Superior temporal gyrus (tissue), 1 donor: ENCODE measurements at regions not wholly inside any gene's neighbourhood (a gene's known extent, or its start where the extent isn't known, plus 50 kb on each side); places are given as distances from the start of the nearest gene placed in this dataset.

Experiments used
- DNase-seq: peaks from one replicate; pipeline ENCODE4 v3.0.0-alpha.2; 2016; ENCODE audit errors: extremely low spot score

DNA sequence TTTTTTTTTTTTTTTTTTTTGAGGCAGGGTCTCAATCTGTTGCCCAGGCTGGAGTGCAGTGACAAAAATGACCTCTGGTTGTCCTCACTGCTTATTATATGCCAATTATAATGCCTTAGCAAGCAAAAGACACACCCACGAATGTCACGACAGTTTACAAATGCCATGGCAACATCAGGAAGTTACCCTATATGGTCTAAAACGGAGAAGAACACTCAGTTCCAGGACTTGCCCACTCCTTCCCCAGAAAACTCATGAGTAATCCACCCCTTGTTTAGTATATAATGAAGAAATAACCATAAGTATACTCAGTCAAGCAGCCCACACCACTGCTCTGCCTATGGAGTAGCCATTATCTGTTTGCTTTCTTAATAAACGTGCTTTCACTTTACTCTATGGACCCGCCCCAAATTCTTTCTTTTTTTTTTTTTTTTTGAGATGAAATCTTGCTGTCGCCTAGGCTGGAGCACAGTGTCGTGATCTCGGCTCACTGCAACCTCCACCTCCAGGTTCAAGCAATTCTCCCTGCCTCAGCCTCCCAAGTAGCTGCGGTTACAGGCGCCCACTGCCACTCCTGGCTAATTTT, 106.2 kb downstream of the SMIM20 start:
- no peak for DNase-seq

DNA sequence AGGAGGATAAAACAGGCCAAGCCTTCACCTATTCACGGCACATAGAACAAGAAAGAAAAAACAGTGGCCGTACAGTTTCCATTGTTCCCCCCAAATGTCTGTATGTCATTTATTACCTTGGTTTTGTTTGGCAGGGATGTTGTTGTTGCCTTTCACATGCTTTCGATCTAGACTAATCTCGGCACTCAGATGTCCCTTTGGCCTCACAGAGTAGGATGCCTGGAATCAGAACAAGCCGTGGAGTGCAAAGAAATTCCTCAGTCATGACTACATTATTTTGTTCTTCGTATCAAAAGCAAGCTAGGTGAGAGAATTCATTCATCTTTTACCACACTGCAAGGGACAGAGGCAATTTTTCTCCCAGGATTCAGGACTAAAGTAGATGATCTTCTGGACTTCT, 106.9 kb downstream of the SMIM20 start:
- no peak for DNase-seq

DNA sequence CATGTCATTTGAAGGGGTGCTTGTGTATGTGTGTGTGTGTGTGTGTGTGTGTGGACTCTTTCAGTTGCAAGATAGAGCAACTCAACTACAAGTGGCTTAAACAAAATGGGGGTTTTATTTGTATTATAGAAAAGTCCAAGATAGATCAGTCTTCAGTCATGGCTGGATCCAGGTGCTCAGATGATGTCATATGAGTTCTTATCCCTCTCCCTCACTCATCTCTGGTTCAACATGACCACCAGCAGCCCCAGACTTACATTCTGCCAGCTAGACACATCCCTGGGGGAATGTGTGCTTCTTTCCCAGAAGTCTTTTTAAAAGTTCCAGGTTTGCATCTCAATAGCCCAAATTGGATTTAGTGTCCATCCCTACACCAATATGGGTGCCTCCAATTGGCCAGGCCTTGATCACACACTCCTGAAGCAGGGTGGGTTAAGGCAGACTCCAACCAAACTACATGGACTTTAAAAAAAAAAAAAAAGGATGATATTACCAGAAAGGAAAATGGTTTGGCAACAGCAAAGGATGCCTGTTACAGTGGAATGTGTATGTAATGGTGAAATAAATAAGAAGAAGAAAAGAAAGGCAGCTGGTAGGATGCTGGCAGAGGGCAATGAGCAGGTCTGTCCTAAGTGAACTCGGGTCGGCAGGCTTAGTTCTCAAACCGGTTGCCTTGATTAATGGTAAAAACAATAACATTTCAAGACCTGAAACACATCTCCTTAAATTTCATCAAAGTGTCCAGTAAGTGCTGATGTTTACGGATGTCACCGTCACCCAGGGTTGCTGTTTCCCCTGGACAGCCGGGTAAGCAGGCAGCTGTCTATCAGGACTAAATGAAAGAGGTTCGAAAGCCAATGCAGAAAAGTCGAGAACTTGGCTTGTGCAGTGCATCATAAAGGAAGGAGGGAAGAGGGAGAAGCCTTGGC, 107.7 kb downstream of the SMIM20 start:
- no peak for DNase-seq

DNA sequence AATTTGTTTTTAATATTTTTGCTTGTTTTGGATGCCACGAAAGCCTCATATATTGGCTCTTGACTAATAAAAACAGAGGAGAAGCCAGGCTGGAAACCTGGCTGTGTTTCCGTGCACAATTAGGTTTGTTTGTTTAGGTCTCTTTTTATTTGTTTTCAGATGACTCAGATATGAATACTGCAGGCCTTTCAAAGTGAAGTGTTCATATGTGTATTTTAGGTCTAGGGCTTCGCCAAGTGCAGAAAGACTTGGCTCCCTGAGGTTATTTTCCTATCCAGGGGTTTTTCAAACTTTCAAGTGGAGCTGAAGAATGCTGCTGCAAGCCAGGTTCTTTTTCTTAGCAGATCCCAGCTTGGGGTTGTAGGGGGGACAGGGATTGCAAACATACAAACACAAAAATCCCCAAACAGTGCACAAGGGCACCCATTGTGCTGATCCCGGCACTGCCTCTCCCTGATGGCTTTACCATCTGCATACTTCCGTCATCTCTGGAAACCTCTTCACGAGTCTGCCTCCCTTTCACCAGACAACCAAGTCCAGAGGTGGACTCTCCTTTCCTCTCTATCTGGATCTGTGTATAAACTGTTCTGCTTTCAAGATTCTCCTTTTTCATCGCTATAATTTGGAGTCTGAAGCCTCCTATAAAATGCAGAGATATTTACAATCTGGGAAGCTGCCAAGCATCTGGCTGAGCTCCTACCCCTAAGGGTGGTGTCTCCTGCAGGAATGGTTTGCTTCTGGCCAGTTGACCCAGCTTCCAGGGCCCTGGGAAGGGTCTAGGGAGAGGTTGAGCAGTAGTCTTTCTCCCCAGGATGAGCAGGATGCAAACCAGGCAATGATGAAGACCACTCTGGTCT, 108.6 kb downstream of the SMIM20 start:
- DNase-seq: no peak

DNA sequence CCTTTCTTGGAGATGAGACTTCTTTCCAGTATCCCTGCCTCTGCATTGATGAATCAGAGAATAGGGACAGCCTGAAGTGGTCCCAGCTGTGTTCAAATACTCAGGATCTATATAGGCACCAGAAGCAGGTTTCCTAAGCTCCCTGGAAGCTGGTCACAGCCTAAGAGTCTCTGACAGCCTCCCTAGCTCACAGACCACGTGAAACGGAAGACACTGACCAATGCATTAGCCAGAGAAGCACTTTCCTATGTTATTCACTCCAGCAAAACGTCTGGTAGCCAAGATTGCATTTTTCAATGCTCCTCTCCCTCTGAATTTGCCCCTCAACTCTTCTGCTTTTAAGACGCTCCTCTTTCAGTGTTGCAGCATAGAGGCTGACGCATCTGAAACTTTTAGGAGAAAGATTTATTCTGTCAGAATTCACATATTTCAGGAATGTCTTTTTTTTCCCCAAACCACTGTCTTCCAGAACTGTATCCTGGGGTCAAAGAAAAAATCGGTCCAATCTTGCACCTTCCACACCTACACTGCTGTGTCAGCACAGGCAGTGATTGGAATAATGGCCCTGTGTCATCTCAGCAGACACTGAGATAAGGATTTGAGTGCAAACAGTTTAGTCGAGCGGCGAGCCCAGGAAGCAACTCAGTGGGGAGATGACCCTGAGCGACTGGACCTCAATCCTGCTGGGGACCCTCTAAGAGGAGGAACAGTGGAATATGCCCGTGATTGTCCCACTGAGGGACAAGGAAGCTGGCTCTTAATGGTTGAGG, 109.4 kb downstream of the SMIM20 start:
- DNase-seq: no peak

DNA sequence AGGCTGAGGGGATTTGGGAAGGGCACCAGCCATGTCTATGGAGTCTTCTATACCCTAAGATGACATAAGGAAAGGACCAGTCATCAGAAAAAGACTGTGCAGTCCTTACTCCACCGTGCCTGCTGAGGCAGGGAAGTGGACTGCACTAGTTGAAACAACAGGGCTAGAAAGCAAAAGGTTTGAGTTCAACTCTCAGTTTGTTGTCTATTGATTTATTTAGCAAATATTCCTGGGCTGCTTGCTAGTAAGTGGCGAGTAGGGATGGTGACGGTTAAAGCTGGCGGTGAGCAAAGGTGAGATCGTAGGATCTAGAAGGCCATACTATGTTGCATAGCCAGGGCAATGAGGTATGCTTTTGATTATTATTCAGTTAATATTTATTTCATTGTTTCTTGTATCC, 110.1 kb downstream of the SMIM20 start:
- no peak for DNase-seq

DNA sequence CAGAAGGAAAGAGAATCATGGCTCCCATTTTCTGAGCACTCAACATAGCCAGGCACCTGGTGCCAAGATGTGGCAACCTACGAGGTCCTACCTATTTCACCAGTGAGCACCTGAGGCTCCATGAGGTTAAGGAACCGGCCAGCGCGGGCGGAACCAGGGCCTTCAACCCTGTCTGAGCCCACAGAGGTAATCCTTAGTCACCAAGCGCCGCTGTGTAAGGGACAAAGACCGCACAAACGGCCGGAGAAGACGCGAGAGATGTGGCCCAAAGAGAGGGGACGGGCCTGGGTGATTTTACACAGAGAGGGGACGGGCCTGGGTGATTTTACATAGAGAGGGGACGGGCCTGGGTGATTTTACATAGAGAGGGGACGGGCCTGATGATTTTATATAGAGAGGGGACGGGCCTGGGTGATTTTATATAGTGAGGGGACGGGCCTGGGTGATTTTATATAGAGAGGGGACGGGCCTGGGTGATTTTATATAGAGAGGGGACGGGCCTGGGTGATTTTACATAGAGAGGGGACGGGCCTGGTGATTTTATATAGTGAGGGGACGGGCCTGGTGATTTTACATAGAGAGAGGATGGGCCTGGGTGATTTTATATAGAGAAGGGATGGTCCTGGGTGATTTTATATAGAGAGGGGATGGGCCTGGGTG, 114.2 kb downstream of the SMIM20 start:
- DNase-seq: no peak

DNA sequence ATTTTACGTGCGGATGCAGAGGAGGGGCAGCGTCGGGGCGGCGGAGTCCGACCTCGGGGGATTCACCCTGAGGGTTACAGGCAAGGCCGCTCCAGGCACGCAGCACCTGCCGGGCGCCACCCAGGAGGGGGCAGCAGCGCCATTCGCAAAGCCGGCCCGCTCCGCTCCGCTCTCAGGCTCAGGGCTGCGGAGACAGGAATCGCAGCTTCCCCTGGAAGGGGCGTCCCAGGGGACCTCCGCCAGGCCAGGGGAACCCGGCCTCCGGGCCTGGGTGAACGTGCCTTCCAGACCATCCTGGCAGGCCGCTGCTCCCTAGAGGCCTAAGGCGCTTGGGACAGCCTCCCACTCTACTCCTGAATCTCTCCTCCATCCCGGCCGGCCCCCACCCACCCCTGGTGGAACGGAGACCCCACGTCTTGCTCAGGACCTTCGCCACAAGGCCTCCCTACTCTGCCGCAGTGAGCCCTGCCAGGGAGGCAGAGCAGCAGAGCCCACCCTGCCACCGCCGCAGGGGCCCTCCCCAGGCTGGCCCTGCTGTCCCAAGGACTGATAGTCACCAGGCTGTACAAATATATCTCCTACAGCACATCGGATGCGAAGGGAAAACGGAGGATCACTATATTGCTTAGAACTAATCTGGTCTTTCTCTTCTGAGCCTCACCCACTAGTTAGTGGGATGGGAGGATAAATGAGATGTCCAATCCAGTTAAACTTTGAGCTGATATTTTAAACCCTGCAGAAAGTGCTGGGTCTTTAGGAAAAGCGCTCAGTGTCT, 115.0 kb downstream of the SMIM20 start:
- DNase-seq: peak; percentile 50

DNA sequence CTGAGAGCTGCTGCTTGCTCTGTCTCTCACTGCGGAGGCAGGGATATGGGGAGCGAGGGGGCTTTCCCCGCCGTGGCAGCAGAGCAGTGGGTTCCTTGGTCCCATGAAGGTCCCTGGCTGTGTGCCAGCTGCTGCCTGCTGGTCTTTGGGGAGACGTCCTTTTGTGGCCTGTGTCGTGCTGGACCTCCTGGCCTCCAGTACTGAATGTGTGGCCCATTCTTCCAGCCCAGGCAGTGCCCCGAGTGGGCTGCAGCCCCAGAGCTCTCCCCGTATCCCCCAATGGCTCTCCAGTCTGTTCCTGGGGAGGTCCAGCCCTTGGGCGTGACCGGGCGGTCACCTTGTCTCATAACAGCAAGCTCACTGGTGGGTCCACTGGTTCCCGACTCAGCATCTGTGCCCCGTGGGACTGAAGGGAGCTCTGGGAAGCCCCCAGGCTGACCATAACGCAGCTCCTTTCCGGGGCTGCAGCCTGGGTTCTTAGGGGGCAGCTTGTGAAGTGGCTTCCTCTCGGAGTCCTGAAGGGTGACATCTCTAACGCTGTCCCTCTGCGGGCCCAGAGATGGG, 115.6 kb downstream of the SMIM20 start:
- DNase-seq: no peak

DNA sequence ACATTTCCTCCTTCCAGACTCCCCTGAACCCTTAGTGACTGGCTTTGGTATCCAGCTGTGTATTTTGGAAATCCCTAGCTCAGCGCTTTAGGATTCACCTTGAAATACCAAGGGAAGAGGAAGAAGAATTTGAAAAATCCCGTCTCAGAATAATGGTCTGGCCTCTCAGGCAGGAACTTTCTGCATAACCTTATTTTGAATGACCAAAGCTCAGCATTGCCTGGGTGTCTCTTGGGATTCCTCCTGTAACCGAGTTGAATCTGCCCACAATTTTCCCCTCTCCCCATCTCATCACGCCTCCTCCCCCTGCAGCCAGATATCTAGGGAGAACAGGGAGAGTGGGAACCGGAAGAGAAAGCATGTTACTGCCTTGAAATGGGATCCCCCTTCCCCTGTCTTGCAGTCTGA, 116.2 kb downstream of the SMIM20 start:
- no peak for DNase-seq

DNA sequence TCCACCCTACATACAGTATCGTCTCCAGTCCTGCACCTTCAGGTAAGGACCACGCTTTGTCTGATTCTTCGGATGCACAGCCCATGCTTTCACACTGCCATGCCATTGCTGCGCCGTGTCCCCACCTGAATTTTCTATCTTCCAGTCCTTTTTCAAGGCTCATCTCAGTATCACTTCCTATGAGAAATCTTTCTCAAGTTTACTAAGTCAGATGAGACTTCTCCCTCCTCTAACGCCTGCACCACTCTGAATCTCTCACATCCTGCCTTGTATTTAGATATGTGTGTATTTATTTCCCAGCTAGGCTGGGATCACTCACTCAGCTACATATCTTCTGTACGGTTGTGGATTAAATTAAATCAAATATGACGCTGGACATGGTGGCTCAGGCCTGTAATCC, 116.8 kb downstream of the SMIM20 start:
- no peak for DNase-seq

DNA sequence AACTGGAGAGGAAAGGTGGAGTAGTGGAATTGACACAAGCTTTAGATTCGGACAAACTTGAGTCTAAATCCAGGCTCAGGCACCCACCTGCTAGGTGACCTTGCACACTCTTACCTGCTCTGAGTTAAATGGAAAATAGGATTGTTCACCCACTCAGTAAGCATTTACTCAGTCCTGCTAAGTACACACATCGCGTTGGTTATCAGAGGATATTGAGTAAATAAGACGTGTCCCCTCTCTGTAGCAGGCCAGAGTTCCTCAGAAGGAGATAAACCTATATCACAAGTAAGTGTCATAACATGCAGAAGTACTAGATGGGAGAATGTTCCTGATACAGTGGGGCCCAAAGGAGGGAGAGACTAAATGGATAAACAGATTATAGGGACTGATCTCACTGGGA, 117.7 kb downstream of the SMIM20 start:
- DNase-seq: no peak

DNA sequence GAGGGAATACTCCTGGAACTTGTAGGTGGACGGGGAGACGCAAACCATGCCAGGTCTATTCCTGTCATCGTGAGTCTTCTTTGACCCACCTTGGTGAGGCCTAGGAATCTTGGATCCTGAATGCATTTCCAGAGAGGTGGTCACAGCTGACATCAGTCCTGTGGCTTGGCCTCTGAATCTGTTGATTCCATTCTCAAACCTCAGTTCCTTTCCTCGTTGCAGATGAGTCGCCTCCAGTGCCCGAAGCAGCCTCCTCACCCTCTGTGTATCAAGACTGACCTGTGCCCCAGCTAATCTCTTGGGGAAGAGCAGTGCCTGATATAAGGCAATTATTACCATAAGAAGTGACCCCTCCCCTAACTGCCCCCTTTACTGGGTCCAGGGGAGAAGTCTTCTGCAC, 118.1 kb downstream of the SMIM20 start:
- DNase-seq: no peak

DNA sequence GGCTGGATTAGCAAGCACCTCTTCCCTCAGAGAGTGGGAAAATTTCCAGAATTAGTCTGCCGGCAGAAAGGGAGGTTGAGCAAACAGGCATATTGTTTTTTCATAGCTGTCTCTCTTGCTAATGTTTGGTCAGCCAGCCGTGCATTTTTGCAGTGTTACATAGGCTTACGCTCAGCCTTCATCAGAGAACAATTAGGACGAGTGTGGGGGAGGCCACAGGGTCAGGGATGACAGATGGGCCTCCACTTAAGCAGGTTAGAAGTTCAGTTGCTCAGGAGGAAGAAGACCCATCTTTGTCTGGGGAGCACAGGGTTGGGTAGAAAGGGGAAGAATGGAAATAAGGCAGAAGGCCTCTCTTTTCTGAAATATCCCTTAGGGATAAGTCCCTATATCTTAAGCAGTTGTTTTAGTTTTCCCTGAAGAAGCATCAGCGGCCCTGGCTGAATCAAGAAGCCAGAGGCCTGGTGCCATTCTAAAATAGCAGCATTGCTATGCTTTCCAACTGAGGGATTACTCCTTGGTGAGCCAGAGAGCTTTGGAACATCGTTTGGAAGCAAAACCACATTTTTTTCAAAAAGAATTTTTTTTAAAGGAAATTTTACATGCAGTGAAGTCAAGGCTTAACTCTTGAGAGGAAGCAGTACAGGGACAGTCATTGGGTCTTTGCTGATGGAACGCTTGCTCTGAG, 118.8 kb downstream of the SMIM20 start:
- DNase-seq: no peak

DNA sequence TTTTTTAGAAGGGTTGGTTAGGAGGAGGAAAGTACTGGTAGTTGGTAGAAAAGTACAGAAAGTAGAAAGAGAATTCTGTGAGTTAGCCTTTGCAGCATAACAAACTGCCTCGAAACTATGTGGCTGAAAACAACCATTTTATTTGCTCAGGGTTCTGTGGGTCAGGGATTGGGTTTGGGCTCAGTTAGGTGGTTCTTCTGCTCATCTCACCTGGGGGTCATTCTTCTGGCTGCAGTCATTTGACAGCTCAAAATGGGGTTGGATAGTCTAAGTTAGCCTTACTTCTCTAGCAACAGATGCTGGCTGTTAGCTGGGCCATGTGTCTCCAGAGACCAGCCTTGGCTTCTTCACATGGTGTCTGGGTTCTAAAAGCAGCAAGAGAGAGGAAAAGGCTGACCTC, 119.4 kb downstream of the SMIM20 start:
- DNase-seq: no peak

DNA sequence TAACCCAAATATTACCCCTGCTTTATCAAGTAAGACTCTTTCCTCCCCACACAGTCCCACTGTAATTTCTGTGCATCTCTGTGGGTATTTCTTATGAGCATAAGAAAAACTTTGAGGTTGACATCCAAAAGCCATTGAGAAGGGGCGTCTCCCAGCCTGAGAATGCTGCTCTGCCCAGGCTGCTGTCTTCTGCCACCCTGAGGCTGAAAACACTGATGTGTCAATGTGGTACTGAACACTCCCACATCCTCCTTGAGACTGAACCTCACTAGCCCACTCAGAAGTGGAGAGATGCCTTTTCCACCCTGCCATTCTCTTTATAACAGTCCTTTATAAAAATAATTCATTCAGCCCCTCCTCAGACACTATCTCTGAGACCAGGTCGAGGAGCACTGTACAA, 120.8 kb downstream of the SMIM20 start:
- no peak for DNase-seq

DNA sequence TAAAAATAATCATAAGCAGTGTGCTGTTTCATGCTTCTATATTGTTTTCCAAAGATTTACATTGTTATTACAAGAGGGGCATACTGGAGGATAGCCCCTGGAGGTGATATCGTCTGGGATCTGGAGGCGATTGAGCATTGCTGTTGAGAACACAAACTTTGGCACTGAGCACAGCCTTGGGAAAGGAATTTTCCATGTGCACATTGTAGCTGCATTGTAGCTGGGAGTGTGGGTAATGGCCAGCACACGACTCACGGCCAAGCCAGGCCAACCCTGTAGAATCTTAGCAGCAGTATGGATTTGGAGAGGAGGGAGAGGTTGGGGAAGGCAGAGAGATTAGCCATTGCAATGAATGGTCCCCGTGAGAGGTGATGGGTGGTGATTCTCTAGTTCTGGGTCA, 121.9 kb downstream of the SMIM20 start:
- no peak for DNase-seq

DNA sequence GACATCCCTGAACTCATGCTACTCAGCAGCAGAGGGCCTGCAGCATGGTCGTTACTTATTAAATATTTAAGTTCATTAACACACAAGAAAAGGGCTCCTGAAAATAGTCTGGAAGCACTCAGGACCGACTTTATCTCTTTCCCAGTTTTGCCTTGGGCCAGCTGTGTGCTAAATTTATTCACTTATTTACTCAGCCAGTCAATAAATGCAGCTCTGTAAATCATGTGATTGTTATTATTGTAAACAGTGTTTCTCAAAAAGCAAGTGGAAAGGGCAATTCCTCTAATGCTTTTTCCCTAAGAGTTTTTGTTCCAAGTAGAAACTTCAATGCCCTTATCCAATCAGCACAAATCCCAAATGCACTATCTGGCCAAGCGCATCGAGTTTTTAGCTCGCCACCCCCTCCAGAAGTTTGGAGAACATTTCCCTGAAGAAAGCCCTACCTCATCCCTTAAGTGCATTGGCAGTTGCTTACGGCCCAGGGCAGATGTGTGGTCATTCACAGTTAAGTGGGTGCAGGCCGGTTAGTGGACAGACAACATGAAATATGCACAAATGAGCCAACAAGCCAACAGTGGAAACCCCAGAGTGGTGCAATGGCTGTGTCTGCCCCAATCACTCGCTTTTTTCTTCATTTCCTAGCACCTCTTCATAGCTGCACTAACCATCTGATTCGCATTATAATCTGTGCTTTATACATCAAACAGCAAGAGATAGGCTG, 125.8 kb downstream of the SMIM20 start:
- no peak for DNase-seq

DNA sequence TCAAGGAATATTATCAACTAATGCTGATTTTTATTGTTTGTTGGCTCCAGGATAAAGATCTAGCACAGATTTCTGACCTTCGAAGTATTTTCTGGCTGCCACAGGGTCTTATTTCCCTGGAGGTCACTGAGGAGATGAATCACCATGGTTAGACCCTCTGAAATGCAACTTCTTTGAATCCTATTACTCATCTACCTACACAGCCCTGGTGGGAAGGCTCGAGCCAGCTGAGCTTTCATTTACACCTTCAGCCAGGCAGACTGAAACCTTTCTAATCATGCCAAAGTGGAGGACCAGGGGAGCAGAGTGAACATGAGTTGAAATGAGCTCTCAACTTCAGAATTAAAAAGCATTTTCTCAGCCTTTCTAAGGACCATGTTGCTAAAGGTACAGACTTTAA, 130.5 kb downstream of the SMIM20 start:
- no peak for DNase-seq
